Right cardiac atrium (tissue), 5 donors: ENCODE measurements at regions not wholly inside any gene's neighbourhood (a gene's known extent, or its start where the extent isn't known, plus 50 kb on each side); places are given as distances from the start of the nearest gene placed in this dataset.
"Not testable (repeated sequence)": the region's sequence is repeated elsewhere in the genome, so short reads cannot be mapped to it uniquely, and the experiment has no call there.

Source experiments
- ATAC-seq, 2 donors: fragments of 200-7000 bp; cut with Tn5 transposase; one replicate each; pipeline versions ENCODE4 v1.8.0 to v1.9.1; 2020; ENCODE audit warnings: moderate library complexity in 2 of 2, mild to moderate bottlenecking in 1 of 2
- DNase-seq, 3 donors: peaks; one replicate each; pipeline ENCODE4 v3.0.0-alpha.2; 2020
- H3K27ac ChIP-seq: one replicate; pipeline ENCODE4 v1.5.1; 2013; ENCODE audit warnings: mild to moderate bottlenecking, low read length, control low read depth, moderate library complexity
- H3K27me3 ChIP-seq: one replicate; pipeline ENCODE4 v1.6.1; 2013; ENCODE audit not compliant: control insufficient read depth, insufficient read depth
- H3K4me1 ChIP-seq: one replicate; pipeline ENCODE4 v1.6.1; 2013; ENCODE audit warnings: low read length; ENCODE audit not compliant: control insufficient read depth, insufficient read depth
- H3K4me3 ChIP-seq: one replicate; pipeline ENCODE4 v1.5.1; 2013; ENCODE audit warnings: low read length, control low read depth
- H3K9me3 ChIP-seq: one replicate; pipeline ENCODE4 v1.6.1; 2013; ENCODE audit warnings: low read length; ENCODE audit not compliant: control insufficient read depth
- WGBS: extraction: QIAGEN DNeasy Blood & Tissue Kit; methylation state at CpG from one replicate; pipeline ENCODE4 v1.1.7; 2013; 5-methylcytosine and 5-hydroxymethylcytosine counted together
- intact Hi-C, 4 donors: fragments of 100-400 bp; cut with DNase I; formaldehyde crosslinking; loops; one replicate each; pipeline versions ENCODE4 v1.11.0 to v1.14.0; 2022 to 2023
- donor health status: healthy with polysubstance abuse.
- donor health status: DM: no; HTN: yes; CAD: no.
- donor health status: DM: no; HTN: no; CAD: no.
- donor health status: DM: no; HTN: yes; CAD: no; lungs with severe emphysema.
- donor health status: DM: yes; HTN: yes; CAD: no.

- ATAC-seq = no peak
- no peaks in the 10 kb centered on the region for H3K9me3 ChIP-seq
- no peak for DNase-seq
- H3K4me1 ChIP-seq = no peaks in the 10 kb centered on the region
- 87% methylated on average over 19 of the region's 19 CpGs for WGBS
- intact Hi-C loops = no loop called here
- no peaks in the 10 kb centered on the region for H3K27me3 ChIP-seq
- H3K4me3 ChIP-seq = no peak overlapping the region
- no peak overlapping the region for H3K27ac ChIP-seq
These were observed 119.5 kb upstream of the VPREB1 start for GRCh38 chr22:22125028-22125578.

GRCh38 chr22:22124374-22124773, 120.2 kb upstream of the VPREB1 start:
- Histone ChIP-seq H3K9me3 (no peaks in the 10 kb centered on the region), H3K27ac (no peak overlapping the region), H3K4me1 (no peaks in the 10 kb centered on the region), H3K4me3 (no peak overlapping the region), H3K27me3 (no peaks in the 10 kb centered on the region)
- DNase-seq = no peak
- ATAC-seq = no peak
- 86% methylated on average over 12 of the region's 12 CpGs for WGBS
- intact Hi-C loops = no loop called here

GRCh38 chr22:22123960-22124278, 120.7 kb upstream of the VPREB1 start:
- WGBS = 89% methylated on average over 15 of the region's 15 CpGs
- intact Hi-C loops = no loop called here
- H3K9me3 ChIP-seq = no peaks in the 10 kb centered on the region
- no peaks in the 10 kb centered on the region for H3K27me3 ChIP-seq
- H3K27ac ChIP-seq = no peak overlapping the region
- H3K4me1 ChIP-seq = no peaks in the 10 kb centered on the region
- ATAC-seq (no peak), DNase-seq (no peak)
- H3K4me3 ChIP-seq = no peak overlapping the region

- intact Hi-C loops = no loop called here
- DNase-seq = no peak
- no peak overlapping the region for H3K27ac ChIP-seq
- H3K4me3 ChIP-seq = no peak overlapping the region
- no peak for ATAC-seq
- no peaks in the 10 kb centered on the region for H3K9me3 ChIP-seq
- H3K27me3 ChIP-seq = no peaks in the 10 kb centered on the region
- 82% methylated on average over 16 of the region's 16 CpGs for WGBS
- no peaks in the 10 kb centered on the region for H3K4me1 ChIP-seq
These were observed 121.2 kb upstream of the VPREB1 start for GRCh38 chr22:22123118-22123959.

GRCh38 chr22:22122348-22123117, 122.1 kb upstream of the VPREB1 start:
- ATAC-seq = no peak
- no peaks in the 10 kb centered on the region for H3K27me3 ChIP-seq
- intact Hi-C loops = no loop called here
- 83% methylated on average over 4 of the region's 4 CpGs for WGBS
- no peaks in the 10 kb centered on the region for H3K9me3 ChIP-seq
- H3K27ac ChIP-seq = no peak overlapping the region
- no peaks in the 10 kb centered on the region for H3K4me1 ChIP-seq
- no peak overlapping the region for H3K4me3 ChIP-seq
- DNase-seq = no peak

GRCh38 chr22:22121445-22121844, 123.1 kb upstream of the VPREB1 start:
- ATAC-seq = no peak
- intact Hi-C loops = no loop called here
- Histone ChIP-seq H3K4me1 (no peaks in the 10 kb centered on the region), H3K9me3 (no peaks in the 10 kb centered on the region), H3K27ac (no peak overlapping the region), H3K27me3 (no peaks in the 10 kb centered on the region), H3K4me3 (no peak overlapping the region)
- no peak for DNase-seq

- Histone ChIP-seq H3K27ac (no peak overlapping the region), H3K4me1 (no peaks in the 10 kb centered on the region), H3K4me3 (no peak overlapping the region), H3K9me3 (no peaks in the 10 kb centered on the region), H3K27me3 (no peaks in the 10 kb centered on the region)
- DNase-seq (no peak), ATAC-seq (no peak)
- intact Hi-C loops = no loop called here
- WGBS = 90% methylated on average over 3 of the region's 3 CpGs
These were observed 124.4 kb upstream of the VPREB1 start for GRCh38 chr22:22120160-22120559.

GRCh38 chr22:22118987-22119386, 125.6 kb upstream of the VPREB1 start:
- 83% methylated on average over 1 of the region's 1 CpG for WGBS
- intact Hi-C loops = no loop called here
- H3K9me3 ChIP-seq = no peaks in the 10 kb centered on the region
- ATAC-seq (no peak), DNase-seq (no peak)
- no peak overlapping the region for H3K27ac ChIP-seq
- no peaks in the 10 kb centered on the region for H3K4me1 ChIP-seq
- no peaks in the 10 kb centered on the region for H3K27me3 ChIP-seq
- H3K4me3 ChIP-seq = no peak overlapping the region

GRCh38 chr22:22117864-22118544, 126.6 kb upstream of the VPREB1 start:
- H3K27ac ChIP-seq, H3K9me3 ChIP-seq, H3K4me3 ChIP-seq, H3K4me1 ChIP-seq, H3K27me3 ChIP-seq, ATAC-seq, DNase-seq, intact Hi-C loops: not testable (repeated sequence)
- WGBS = 21% methylated on average over 53 of the region's 54 CpGs

GRCh38 chr22:22116997-22117770, 127.4 kb upstream of the VPREB1 start:
- 75% methylated on average over 41 of the region's 44 CpGs for WGBS
- H3K27ac ChIP-seq, H3K9me3 ChIP-seq, H3K4me1 ChIP-seq, H3K27me3 ChIP-seq, DNase-seq, H3K4me3 ChIP-seq, intact Hi-C loops, ATAC-seq: not testable (repeated sequence)
